Natural killer cell (primary cell): ENCODE measurements at regions not wholly inside any gene's neighbourhood (a gene's known extent, or its start where the extent isn't known, plus 50 kb on each side); places are given as distances from the start of the nearest gene placed in this dataset.

Experiments used
- ATAC-seq, 3 donors: fragments of 150-1000 bp in 2 of 3; fragments of 200-7000 bp in 1 of 3; cut with Tn5 transposase; 1 replicate in 1 of 3; 2 replicates in 2 of 3; pipeline ENCODE4 v1.10.0; 2021; ENCODE audit warnings: mild to moderate bottlenecking in 2 of 3, moderate library complexity in 2 of 3
- DNase-seq, 2 donors: peaks; one replicate each; pipeline versions ENCODE4 v3.0.0 to v3.0.0-alpha.2; 2013 to 2021; ENCODE audit warnings: mixed read lengths in 1 of 2
- H3K27ac ChIP-seq: one replicate; pipeline ENCODE4 v1.5.1; 2013; ENCODE audit warnings: mild to moderate bottlenecking, low read length
- H3K27me3 ChIP-seq: one replicate; pipeline ENCODE4 v1.6.1; 2013; ENCODE audit warnings: low read length; ENCODE audit not compliant: control insufficient read depth, insufficient read depth
- H3K36me3 ChIP-seq: one replicate; pipeline ENCODE4 v1.6.1; 2013; ENCODE audit warnings: low read length; ENCODE audit not compliant: control insufficient read depth, insufficient read depth
- H3K4me1 ChIP-seq: one replicate; pipeline ENCODE4 v1.6.1; 2013; ENCODE audit warnings: low read length; ENCODE audit not compliant: control insufficient read depth, insufficient read depth
- H3K4me3 ChIP-seq: one replicate; pipeline ENCODE4 v1.5.1; 2013; ENCODE audit warnings: low read length
- H3K9me3 ChIP-seq: one replicate; pipeline ENCODE4 v1.6.1; 2013; ENCODE audit warnings: low read length; ENCODE audit not compliant: control insufficient read depth, insufficient read depth
- H3K27ac Mint-ChIP-seq, 2 donors: one replicate each; pipeline ENCODE4 v1.8.0; 2022; ENCODE audit warnings: mild to moderate bottlenecking in 2 of 2, mixed read lengths in 2 of 2, moderate library complexity in 1 of 2
- H3K27me3 Mint-ChIP-seq, 2 donors: one replicate each; pipeline ENCODE4 v1.8.0; 2022; ENCODE audit warnings: low read depth in 2 of 2, mixed read lengths in 2 of 2
- H3K36me3 Mint-ChIP-seq: one replicate; pipeline ENCODE4 v1.8.0; 2022; ENCODE audit warnings: mixed read lengths
- H3K4me1 Mint-ChIP-seq, 2 donors: one replicate each; pipeline ENCODE4 v1.8.0; 2022; ENCODE audit warnings: mixed read lengths in 2 of 2
- H3K4me3 Mint-ChIP-seq: one replicate; pipeline ENCODE4 v1.8.0; 2022; ENCODE audit warnings: mild to moderate bottlenecking, moderate library complexity, mixed read lengths
- H3K9me3 Mint-ChIP-seq, 2 donors: one replicate each; pipeline ENCODE4 v1.8.0; 2022; ENCODE audit warnings: mixed read lengths in 2 of 2
- CTCF ChIP-seq: fragments of 200-600 bp; IDR thresholded peaks from one replicate; pipeline ENCODE4 v1.8.0; 2022; ENCODE audit warnings: antibody characterized with exemption
- WGBS: methylation state at CpG from one replicate; pipeline ENCODE4 v1.1.7; 2013; ENCODE audit warnings: missing lambda C conversion rate; ENCODE audit not compliant: insufficient coverage; 5-methylcytosine and 5-hydroxymethylcytosine counted together
- intact Hi-C: fragments of 100-400 bp; cut with micrococcal nuclease; formaldehyde crosslinking; loops from one replicate; pipeline ENCODE4 v1.14.2; 2022

- intact Hi-C loops = no loop called here
- no peaks in the 10 kb centered on the region for H3K27me3 ChIP-seq
- H3K9me3 ChIP-seq = no peaks in the 10 kb centered on the region
- H3K27ac ChIP-seq = no peak overlapping the region
- Mint-ChIP-seq H3K4me1 (peaks cover 45 to 50% of the 10 kb centered on the region in 2 donors), H3K4me3 (no peak overlapping the region), H3K27me3 (peaks cover 0 to 4% of the 10 kb centered on the region in 2 donors), H3K27ac (no peak overlapping the region), H3K9me3 (no peaks in the 10 kb centered on the region), H3K36me3 (no peaks in the 10 kb centered on the region)
- DNase-seq (no peak), ATAC-seq (no peak)
- H3K4me1 ChIP-seq = peaks cover 5% of the 10 kb centered on the region
- no peaks in the 10 kb centered on the region for H3K36me3 ChIP-seq
- H3K4me3 ChIP-seq = no peak overlapping the region
- TF ChIP-seq CTCF = no peak
Measured at GRCh38 chr1:98328855-98329254, 332.7 kb upstream of the SNX7 start.

- no peaks in the 10 kb centered on the region for H3K9me3 Mint-ChIP-seq
- no peaks in the 10 kb centered on the region for H3K27me3 Mint-ChIP-seq
- no peak for TF ChIP-seq CTCF
- peaks cover 51 to 53% of the 10 kb centered on the region in 2 donors for H3K4me1 Mint-ChIP-seq
- DNase-seq (no peak), ATAC-seq (no peak)
- Histone ChIP-seq H3K27me3 (no peaks in the 10 kb centered on the region), H3K36me3 (no peaks in the 10 kb centered on the region), H3K9me3 (no peaks in the 10 kb centered on the region), H3K27ac (no peak overlapping the region), H3K4me1 (peaks cover 10% of the 10 kb centered on the region), H3K4me3 (no peak overlapping the region)
- no peaks in the 10 kb centered on the region for H3K36me3 Mint-ChIP-seq
- no peak overlapping the region for H3K4me3 Mint-ChIP-seq
- intact Hi-C loops = no loop called here
- no peak overlapping the region for H3K27ac Mint-ChIP-seq
- 85% methylated on average over 6 of the region's 9 CpGs for WGBS
Measured at GRCh38 chr1:98327220-98327861, 334.2 kb upstream of the SNX7 start.

- ATAC-seq (no peak), DNase-seq (no peak)
- H3K4me1 Mint-ChIP-seq = peaks cover 39 to 43% of the 10 kb centered on the region in 2 donors
- H3K27me3 Mint-ChIP-seq = no peaks in the 10 kb centered on the region
- no peak overlapping the region for H3K27ac Mint-ChIP-seq
- intact Hi-C loops = loop anchor here (2.0 kb wide), 1 partner anchor 65 kb away; no protein-coding TSS in a partner anchor
- peaks cover 0 to under 1% of the 10 kb centered on the region in 2 donors for H3K9me3 Mint-ChIP-seq
- peaks cover 10% of the 10 kb centered on the region for H3K4me1 ChIP-seq
- no peaks in the 10 kb centered on the region for H3K36me3 ChIP-seq
- H3K27ac ChIP-seq = no peak overlapping the region
- H3K36me3 Mint-ChIP-seq = peaks cover under 1% of the 10 kb centered on the region
- H3K9me3 ChIP-seq = no peaks in the 10 kb centered on the region
- no peak for TF ChIP-seq CTCF
- WGBS = 100% methylated on average over 4 of the region's 7 CpGs
- no peaks in the 10 kb centered on the region for H3K27me3 ChIP-seq
- H3K4me3 ChIP-seq = no peak overlapping the region
- no peak overlapping the region for H3K4me3 Mint-ChIP-seq
Measured at GRCh38 chr1:98325646-98326440, 335.7 kb upstream of the SNX7 start.
